ENCODE measurements at regions not wholly inside any gene's neighbourhood (a gene's known extent, or its start where the extent isn't known, plus 50 kb on each side); places are given as distances from the start of the nearest gene placed in this dataset.

DNA sequence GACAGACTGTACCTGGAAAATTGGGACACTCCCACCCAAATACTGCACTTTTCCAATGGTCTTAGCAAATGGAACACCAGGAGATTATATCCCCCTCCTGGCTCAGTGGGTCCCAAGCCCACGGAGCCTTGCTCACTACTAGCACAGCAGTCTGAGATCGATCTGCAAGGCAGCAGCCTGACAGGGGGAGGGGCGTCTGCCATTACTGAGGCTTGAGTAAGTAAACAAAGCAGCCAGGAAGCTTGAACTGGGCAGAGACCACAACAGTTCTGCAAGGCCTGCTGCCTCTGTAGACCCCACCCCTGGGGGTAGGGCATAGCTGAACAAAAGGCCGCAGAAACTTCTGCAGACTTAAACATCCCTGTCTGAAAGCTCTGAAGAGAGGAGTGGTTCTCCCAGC is 260.0 kb upstream of the ST8SIA4 start:
- no peaks in the 10 kb centered on the region for H3K27me3 ChIP-seq (ENCODE audit: insufficient read depth, low read length)
- H3K27me3 Mint-ChIP-seq: peaks cover 0 to 3% of the 10 kb centered on the region in 2 donors
- no peak overlapping the region for H3K4me3 Mint-ChIP-seq
- no peaks in the 10 kb centered on the region for H3K36me3 ChIP-seq (ENCODE audit: insufficient read depth, low read length)
- H3K9me3 ChIP-seq (ENCODE audit: control insufficient read depth in 1 of 2, low read length in 2 of 2): no peaks in the 10 kb centered on the region
- no peaks in the 10 kb centered on the region for H3K4me1 ChIP-seq (ENCODE audit: insufficient read depth, low read length)
- intact Hi-C loops (cut with micrococcal nuclease): no loop called here
- no peaks in the 10 kb centered on the region for H3K4me1 Mint-ChIP-seq
- H3K9me3 Mint-ChIP-seq: peaks cover 0 to 6% (median 0%) of the 10 kb centered on the region in 8 donors
- POLR2A ChIA-PET (ENCODE audit: partially characterized antibody): no interaction called here
- CTCF ChIA-PET (ENCODE audit: partially characterized antibody): no interaction called here
- no peak overlapping the region for H3K27ac ChIP-seq (ENCODE audit: low read depth, low read length)
- DNase-seq: no peak
- H3K4me3 ChIP-seq (ENCODE audit: low read length in 2 of 2): no peak overlapping the region
- no peaks in the 10 kb centered on the region for H3K36me3 Mint-ChIP-seq
- no peak overlapping the region for H3K27ac Mint-ChIP-seq

DNA sequence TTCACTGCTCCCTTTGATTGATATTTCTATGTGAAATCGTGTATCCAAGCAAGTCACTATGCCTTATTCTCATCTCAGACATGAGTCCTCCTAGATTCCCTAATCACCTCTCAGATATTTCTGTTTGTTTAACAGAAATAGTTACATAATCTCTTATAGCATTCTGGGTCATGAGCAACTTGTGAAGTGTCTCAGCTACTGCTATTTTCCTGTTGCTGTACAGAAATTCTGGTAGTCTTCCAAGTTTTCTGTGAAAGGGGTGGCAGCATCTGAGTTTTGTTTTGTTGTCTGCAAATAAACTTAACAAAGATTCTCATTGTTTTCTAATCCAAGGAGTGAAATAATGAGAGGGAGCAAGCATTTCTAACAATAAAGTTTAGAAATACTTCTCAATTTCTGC is 256.9 kb upstream of the ST8SIA4 start:
- no peaks in the 10 kb centered on the region for H3K36me3 ChIP-seq (ENCODE audit: insufficient read depth, low read length)
- no peaks in the 10 kb centered on the region for H3K4me1 Mint-ChIP-seq
- H3K27ac ChIP-seq (ENCODE audit: low read depth, low read length): no peak overlapping the region
- H3K4me3 ChIP-seq (ENCODE audit: low read length in 2 of 2): no peak overlapping the region
- peaks cover 0 to 3% of the 10 kb centered on the region in 2 donors for H3K27me3 Mint-ChIP-seq
- H3K27ac Mint-ChIP-seq: no peak overlapping the region
- no peak for DNase-seq
- no peak overlapping the region for H3K4me3 Mint-ChIP-seq
- intact Hi-C loops (cut with micrococcal nuclease): no loop called here
- ChIA-PET CTCF (ENCODE audit: partially characterized antibody) (no interaction called here), POLR2A (ENCODE audit: partially characterized antibody) (no interaction called here)
- no peaks in the 10 kb centered on the region for H3K36me3 Mint-ChIP-seq
- no peaks in the 10 kb centered on the region for H3K4me1 ChIP-seq (ENCODE audit: insufficient read depth, low read length)
- no peaks in the 10 kb centered on the region for H3K27me3 ChIP-seq (ENCODE audit: insufficient read depth, low read length)
- H3K9me3 Mint-ChIP-seq: peaks cover 0 to 9% (median 1%) of the 10 kb centered on the region in 8 donors
- no peaks in the 10 kb centered on the region for H3K9me3 ChIP-seq (ENCODE audit: control insufficient read depth in 1 of 2, low read length in 2 of 2)

DNA sequence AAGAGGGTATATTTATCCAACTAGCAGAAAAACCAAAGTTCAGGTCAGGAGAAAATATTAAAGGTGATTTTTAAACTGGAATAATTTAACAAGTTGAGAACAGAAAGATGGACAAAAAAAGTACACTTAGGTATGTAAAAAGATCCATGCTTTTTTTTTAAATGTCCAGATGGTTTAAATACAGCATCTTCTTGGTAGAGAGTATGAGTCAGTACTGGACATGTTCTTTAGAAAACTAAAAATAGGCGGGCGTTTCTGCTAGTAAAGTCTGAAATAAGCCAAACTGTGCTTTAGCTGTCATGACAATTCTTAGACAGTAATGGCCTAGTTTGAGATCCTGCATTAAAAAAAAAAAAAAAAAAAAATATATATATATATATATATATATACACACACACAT is 255.9 kb upstream of the ST8SIA4 start:
- no peaks in the 10 kb centered on the region for H3K27me3 ChIP-seq (ENCODE audit: insufficient read depth, low read length)
- H3K4me1 ChIP-seq (ENCODE audit: insufficient read depth, low read length): no peaks in the 10 kb centered on the region
- Mint-ChIP-seq H3K36me3 (no peaks in the 10 kb centered on the region), H3K27me3 (peaks cover 0 to 3% of the 10 kb centered on the region in 2 donors), H3K9me3 (peaks cover 0 to 9% (median 1%) of the 10 kb centered on the region in 8 donors), H3K4me3 (no peak overlapping the region), H3K4me1 (no peaks in the 10 kb centered on the region), H3K27ac (no peak overlapping the region)
- intact Hi-C loops (cut with micrococcal nuclease): no loop called here
- POLR2A ChIA-PET (ENCODE audit: partially characterized antibody): no interaction called here
- CTCF ChIA-PET (ENCODE audit: partially characterized antibody): no interaction called here
- H3K9me3 ChIP-seq (ENCODE audit: control insufficient read depth in 1 of 2, low read length in 2 of 2): no peaks in the 10 kb centered on the region
- no peak overlapping the region for H3K4me3 ChIP-seq (ENCODE audit: low read length in 2 of 2)
- no peak overlapping the region for H3K27ac ChIP-seq (ENCODE audit: low read depth, low read length)
- no peak for DNase-seq
- no peaks in the 10 kb centered on the region for H3K36me3 ChIP-seq (ENCODE audit: insufficient read depth, low read length)

DNA sequence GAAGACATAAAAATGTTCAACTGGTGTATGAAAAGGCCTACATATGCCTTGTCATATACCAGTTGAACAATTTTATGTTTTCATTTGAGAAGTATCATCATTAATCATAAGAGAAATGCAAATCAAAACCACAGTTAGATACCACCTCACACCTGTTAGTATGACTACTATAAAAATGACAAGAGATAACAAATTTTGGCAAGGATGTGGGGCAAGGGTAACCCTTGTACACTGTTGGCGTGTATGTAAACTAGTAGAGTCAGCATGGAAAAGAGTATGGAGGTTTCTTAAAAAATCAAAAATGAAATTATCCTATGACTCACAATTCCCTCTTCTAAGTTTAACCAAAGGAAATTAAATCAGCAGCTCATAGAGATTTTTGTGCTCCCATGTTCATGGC is 250.4 kb upstream of the ST8SIA4 start:
- H3K27ac Mint-ChIP-seq: no peak overlapping the region
- no peak for DNase-seq
- ChIA-PET CTCF (ENCODE audit: partially characterized antibody) (no interaction called here), POLR2A (ENCODE audit: partially characterized antibody) (no interaction called here)
- Histone ChIP-seq H3K36me3 (ENCODE audit: insufficient read depth, low read length) (no peaks in the 10 kb centered on the region), H3K4me1 (ENCODE audit: insufficient read depth, low read length) (no peaks in the 10 kb centered on the region), H3K9me3 (ENCODE audit: control insufficient read depth in 1 of 2, low read length in 2 of 2) (no peaks in the 10 kb centered on the region), H3K27me3 (ENCODE audit: insufficient read depth, low read length) (no peaks in the 10 kb centered on the region), H3K27ac (ENCODE audit: low read depth, low read length) (no peak overlapping the region), H3K4me3 (ENCODE audit: low read length in 2 of 2) (no peak overlapping the region)
- intact Hi-C loops (cut with micrococcal nuclease): no loop called here
- H3K4me1 Mint-ChIP-seq: no peaks in the 10 kb centered on the region
- no peak overlapping the region for H3K4me3 Mint-ChIP-seq
- no peaks in the 10 kb centered on the region for H3K36me3 Mint-ChIP-seq
- peaks cover 0 to 7% (median 1%) of the 10 kb centered on the region in 8 donors for H3K9me3 Mint-ChIP-seq
- no peaks in the 10 kb centered on the region for H3K27me3 Mint-ChIP-seq

DNA sequence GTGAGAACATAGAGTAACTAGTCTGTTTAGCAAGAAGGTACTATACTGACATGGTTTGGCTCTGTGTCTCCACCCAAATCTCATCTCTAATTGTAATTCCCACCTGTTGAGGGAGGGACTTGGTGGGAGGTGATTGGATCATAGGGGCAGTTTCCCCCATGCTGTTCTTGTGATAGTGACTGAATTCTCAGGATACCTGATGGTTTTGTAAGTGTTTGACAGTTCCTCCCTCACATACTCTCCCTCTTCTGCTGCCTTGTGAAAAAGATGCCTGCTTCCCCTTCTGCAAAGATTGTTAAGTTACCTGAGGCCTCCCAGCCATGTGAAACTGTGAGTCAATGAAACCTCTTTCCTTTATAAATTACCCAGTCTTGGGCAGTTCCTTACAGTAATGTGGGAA is 240.4 kb upstream of the ST8SIA4 start:
- Mint-ChIP-seq H3K36me3 (no peaks in the 10 kb centered on the region), H3K9me3 (peaks cover 0 to 10% (median 5%) of the 10 kb centered on the region in 8 donors), H3K4me1 (no peaks in the 10 kb centered on the region), H3K27me3 (peaks cover 2% of the 10 kb centered on the region in 2 donors), H3K4me3 (no peak overlapping the region), H3K27ac (no peak overlapping the region)
- no peak overlapping the region for H3K4me3 ChIP-seq (ENCODE audit: low read length in 2 of 2)
- H3K36me3 ChIP-seq (ENCODE audit: insufficient read depth, low read length): no peaks in the 10 kb centered on the region
- POLR2A ChIA-PET (ENCODE audit: partially characterized antibody): no interaction called here
- no peaks in the 10 kb centered on the region for H3K4me1 ChIP-seq (ENCODE audit: insufficient read depth, low read length)
- CTCF ChIA-PET (ENCODE audit: partially characterized antibody): no interaction called here
- DNase-seq: no peak
- intact Hi-C loops (cut with micrococcal nuclease): no loop called here
- no peaks in the 10 kb centered on the region for H3K9me3 ChIP-seq (ENCODE audit: control insufficient read depth in 1 of 2, low read length in 2 of 2)
- no peak overlapping the region for H3K27ac ChIP-seq (ENCODE audit: low read depth, low read length)
- no peaks in the 10 kb centered on the region for H3K27me3 ChIP-seq (ENCODE audit: insufficient read depth, low read length)

DNA sequence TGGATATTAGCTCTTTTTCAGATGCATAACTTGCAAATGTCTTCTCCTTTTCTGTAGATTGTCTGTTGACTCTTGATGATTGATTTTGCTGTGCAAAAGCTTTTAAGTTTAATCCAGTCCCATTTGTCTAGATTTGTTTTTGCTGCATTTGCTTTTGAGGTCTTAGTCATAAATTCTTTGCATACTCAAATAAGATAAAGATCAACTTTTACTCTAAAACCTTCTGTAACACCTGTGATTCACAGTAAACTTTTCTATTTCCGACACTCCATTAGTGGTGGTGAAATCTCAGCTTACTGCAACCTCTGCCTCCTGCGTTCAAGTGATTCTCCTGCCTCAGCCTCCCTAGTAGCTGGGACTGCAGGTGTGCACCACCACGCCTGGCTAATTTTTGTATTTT is 239.0 kb upstream of the ST8SIA4 start:
- Mint-ChIP-seq H3K4me3 (no peak overlapping the region), H3K27ac (no peak overlapping the region), H3K4me1 (no peaks in the 10 kb centered on the region), H3K27me3 (peaks cover 2% of the 10 kb centered on the region in 2 donors), H3K9me3 (peaks cover 0 to 10% (median 5%) of the 10 kb centered on the region in 8 donors), H3K36me3 (no peaks in the 10 kb centered on the region)
- intact Hi-C loops (cut with micrococcal nuclease): no loop called here
- no peak overlapping the region for H3K4me3 ChIP-seq (ENCODE audit: low read length in 2 of 2)
- no peaks in the 10 kb centered on the region for H3K27me3 ChIP-seq (ENCODE audit: insufficient read depth, low read length)
- no peak for DNase-seq
- H3K4me1 ChIP-seq (ENCODE audit: insufficient read depth, low read length): no peaks in the 10 kb centered on the region
- H3K27ac ChIP-seq (ENCODE audit: low read depth, low read length): no peak overlapping the region
- CTCF ChIA-PET (ENCODE audit: partially characterized antibody): no interaction called here
- POLR2A ChIA-PET (ENCODE audit: partially characterized antibody): no interaction called here
- H3K36me3 ChIP-seq (ENCODE audit: insufficient read depth, low read length): no peaks in the 10 kb centered on the region
- no peaks in the 10 kb centered on the region for H3K9me3 ChIP-seq (ENCODE audit: control insufficient read depth in 1 of 2, low read length in 2 of 2)

DNA sequence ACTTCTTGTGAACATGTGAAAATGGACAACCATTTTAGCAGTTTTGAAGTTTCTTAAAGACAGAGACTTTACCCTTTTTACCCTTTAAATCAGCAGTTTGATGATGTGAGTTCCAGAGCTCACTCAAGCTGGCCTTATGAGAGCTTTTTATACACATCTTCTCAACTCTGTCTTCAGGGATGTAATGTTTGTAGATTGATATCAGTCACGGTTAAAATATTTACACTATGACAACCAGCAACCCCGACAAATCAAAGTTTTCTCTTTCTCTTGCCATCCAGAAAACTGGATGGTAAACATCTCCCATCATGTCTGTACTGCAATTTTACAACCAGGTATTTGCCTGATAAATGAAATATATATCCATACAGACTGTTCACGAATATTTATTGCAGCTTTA is 233.4 kb upstream of the ST8SIA4 start:
- ChIA-PET CTCF (ENCODE audit: partially characterized antibody) (no interaction called here), POLR2A (ENCODE audit: partially characterized antibody) (no interaction called here)
- no peaks in the 10 kb centered on the region for H3K4me1 Mint-ChIP-seq
- H3K27ac Mint-ChIP-seq: no peak overlapping the region
- peaks cover 2% of the 10 kb centered on the region in 2 donors for H3K27me3 Mint-ChIP-seq
- H3K4me3 Mint-ChIP-seq: no peak overlapping the region
- no peaks in the 10 kb centered on the region for H3K36me3 ChIP-seq (ENCODE audit: insufficient read depth, low read length)
- intact Hi-C loops (cut with micrococcal nuclease): no loop called here
- no peaks in the 10 kb centered on the region for H3K36me3 Mint-ChIP-seq
- H3K27me3 ChIP-seq (ENCODE audit: insufficient read depth, low read length): no peaks in the 10 kb centered on the region
- no peaks in the 10 kb centered on the region for H3K9me3 ChIP-seq (ENCODE audit: control insufficient read depth in 1 of 2, low read length in 2 of 2)
- peaks cover 0 to 7% (median 3%) of the 10 kb centered on the region in 8 donors for H3K9me3 Mint-ChIP-seq
- no peak for DNase-seq
- H3K4me3 ChIP-seq (ENCODE audit: low read length in 2 of 2): no peak overlapping the region
- H3K27ac ChIP-seq (ENCODE audit: low read depth, low read length): no peak overlapping the region
- no peaks in the 10 kb centered on the region for H3K4me1 ChIP-seq (ENCODE audit: insufficient read depth, low read length)

DNA sequence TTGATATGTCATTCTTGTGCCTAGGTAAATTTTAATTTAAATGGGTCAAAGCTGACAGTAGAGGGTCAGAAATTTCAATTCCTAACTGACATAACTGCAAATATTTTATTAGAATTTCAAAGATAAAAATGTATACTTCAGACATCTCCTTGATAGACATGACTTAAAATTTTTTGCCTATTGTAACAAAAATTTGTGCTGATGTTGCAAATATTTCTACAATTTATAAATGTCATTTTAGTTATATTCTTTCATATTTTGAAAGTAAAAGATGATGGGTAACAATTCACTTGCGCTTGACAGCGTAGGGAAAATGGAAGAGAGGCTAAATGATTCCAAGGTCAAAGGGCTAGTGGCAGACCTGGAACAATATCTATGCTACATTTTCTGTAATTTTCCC is 220.3 kb upstream of the ST8SIA4 start:
- Mint-ChIP-seq H3K4me3 (no peak overlapping the region), H3K36me3 (no peaks in the 10 kb centered on the region), H3K27me3 (no peaks in the 10 kb centered on the region), H3K4me1 (no peaks in the 10 kb centered on the region), H3K9me3 (peaks cover 0 to 2% (median 0%) of the 10 kb centered on the region in 8 donors), H3K27ac (no peak overlapping the region)
- POLR2A ChIA-PET (ENCODE audit: partially characterized antibody): no interaction called here
- DNase-seq: no peak
- H3K4me1 ChIP-seq (ENCODE audit: insufficient read depth, low read length): no peaks in the 10 kb centered on the region
- H3K27me3 ChIP-seq (ENCODE audit: insufficient read depth, low read length): no peaks in the 10 kb centered on the region
- no peaks in the 10 kb centered on the region for H3K36me3 ChIP-seq (ENCODE audit: insufficient read depth, low read length)
- CTCF ChIA-PET (ENCODE audit: partially characterized antibody): no interaction called here
- no peak overlapping the region for H3K4me3 ChIP-seq (ENCODE audit: low read length in 2 of 2)
- intact Hi-C loops (cut with micrococcal nuclease): no loop called here
- no peaks in the 10 kb centered on the region for H3K9me3 ChIP-seq (ENCODE audit: control insufficient read depth in 1 of 2, low read length in 2 of 2)
- H3K27ac ChIP-seq (ENCODE audit: low read depth, low read length): no peak overlapping the region
